HG03196 (cell line): ENCODE measurements at regions not wholly inside any gene's neighbourhood (a gene's known extent, or its start where the extent isn't known, plus 50 kb on each side); places are given as distances from the start of the nearest gene placed in this dataset.

Experiments
- ATAC-seq: cut with Tn5 transposase; IDR thresholded peaks from one replicate; pipeline ENCODE4 v1.9.1; 2021; ENCODE audit not compliant: unreplicated experiment

DNA sequence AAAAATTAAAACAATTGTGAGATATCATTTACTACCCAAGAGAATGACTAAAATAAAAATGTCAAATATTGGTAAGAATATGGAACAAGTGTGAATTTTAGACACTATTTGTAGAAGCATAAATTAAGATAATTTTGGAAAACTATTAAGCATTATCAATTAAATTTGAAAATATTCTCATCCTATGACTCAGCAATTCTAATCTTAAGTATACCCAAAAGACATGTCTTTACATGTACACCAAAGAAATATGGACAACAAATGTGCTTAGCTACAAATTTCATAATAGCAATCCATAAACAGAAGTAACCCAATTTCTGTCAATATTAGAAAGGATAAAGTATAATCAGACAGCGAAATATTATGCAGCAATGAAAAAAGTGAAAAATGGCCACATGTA, 1032.2 kb upstream of the SEMA6D start:
- ATAC-seq: no peak

DNA sequence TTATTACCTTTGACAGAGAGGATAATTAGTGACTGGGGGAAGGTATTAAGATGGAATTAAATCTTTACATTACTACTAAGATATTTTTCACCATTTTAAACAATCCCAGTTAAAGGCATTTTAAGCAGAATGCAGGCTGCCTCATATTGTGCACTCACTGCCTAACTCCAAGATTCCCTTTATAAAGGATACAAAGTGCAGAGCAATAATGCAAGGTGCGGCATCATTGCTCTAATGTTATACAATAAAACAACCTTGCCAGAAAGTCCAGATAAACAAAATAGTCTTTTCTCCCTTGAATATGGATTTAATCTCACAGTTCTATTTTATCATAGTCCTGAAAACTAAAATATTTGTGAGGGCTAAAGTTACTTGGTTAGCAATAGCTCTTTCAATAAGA, 1031.6 kb upstream of the SEMA6D start:
- no peak for ATAC-seq

DNA sequence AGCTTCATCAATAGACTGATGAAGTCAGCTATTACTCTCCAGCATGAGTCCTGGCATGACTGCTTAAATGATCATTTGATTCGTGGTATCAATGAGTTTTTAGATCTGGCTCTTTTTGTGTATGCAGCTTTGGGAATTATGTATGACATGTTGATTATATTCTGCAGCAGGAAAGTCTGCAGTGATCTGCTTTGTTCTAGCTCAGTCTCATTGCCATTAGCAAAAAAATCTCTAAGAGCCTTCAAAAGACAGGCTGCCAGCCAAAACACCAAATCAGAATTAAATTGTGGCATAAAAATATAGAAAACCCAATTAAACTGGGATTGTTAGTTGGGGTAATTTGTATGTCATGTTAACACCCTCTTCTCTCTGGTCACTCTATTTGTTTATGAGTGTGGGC, 1021.0 kb upstream of the SEMA6D start:
- no peak for ATAC-seq

DNA sequence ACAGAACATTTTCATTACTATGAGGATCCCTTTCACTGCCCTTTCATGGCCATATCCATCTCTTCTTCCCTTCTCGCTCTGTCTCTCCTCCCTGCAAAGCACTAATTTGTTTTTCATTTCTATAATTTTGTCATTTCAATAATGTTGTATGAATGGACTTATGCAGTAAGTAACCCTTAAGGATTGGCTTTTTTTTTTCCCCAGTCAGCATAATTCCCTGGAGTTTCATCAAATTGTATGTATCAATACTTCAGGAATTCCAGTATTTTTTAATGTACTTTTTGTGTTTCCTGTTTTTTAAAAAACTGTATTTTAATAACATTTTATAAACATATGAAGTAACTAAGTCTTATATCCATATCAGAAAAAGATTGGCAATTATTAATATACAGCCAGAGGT, 1016.0 kb upstream of the SEMA6D start:
- ATAC-seq: no peak

DNA sequence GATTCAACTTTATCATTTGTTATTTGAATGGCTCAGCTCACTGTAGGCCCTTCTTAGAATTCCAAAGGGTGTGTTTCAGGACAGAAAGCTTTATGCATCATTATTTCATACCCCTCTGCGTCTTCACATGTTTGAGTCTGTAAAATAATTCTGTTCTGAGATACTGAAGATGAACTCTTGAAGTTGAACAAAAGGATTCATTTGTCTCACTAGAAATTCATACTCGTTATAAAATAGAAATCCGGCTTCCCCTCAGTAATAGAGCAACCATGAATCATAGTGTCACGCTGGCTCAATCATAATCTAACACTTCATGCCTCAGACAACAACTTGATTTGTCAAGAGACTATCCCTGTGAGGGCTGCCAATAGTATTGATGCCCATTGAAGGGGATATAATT, 1015.4 kb upstream of the SEMA6D start:
- no peak for ATAC-seq

DNA sequence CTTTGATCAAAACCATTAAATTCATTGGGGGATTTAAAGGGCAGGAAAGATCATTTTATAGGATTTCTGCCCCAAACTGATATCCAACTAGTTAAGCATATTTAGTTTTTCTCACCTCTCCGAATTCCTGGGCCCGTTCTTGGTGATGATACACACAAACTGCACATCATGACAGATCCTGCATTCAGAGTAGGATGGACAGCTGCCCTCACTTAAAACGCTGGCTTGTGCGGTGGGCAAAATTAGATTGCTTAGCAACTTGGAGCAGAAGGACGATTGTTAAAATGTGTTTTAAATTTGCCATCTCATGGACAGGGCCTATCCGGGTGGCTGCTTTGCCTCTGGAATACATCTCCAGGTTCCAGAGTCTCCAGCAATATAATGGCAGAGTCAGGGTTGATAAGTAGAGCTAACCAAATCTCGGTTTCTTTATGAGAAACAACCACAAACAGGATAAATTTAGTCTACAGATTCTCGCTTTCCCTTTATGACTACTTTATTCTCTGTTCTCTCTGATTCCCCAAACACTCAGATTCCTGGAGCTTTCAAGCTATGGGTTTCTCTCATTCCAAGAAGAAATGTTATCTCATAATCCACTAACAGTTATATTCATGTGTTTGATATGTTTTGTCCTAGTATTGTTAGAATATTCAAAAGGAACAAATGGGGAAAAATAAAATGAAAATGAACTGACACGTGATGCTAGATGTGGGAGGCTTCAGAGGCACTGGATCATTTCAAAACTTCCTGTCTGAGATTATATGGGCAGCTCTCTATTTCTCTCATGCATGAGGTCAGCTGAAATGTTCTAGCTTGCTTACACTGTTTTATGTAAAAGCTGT, 1014.1 kb upstream of the SEMA6D start:
- ATAC-seq: no peak

DNA sequence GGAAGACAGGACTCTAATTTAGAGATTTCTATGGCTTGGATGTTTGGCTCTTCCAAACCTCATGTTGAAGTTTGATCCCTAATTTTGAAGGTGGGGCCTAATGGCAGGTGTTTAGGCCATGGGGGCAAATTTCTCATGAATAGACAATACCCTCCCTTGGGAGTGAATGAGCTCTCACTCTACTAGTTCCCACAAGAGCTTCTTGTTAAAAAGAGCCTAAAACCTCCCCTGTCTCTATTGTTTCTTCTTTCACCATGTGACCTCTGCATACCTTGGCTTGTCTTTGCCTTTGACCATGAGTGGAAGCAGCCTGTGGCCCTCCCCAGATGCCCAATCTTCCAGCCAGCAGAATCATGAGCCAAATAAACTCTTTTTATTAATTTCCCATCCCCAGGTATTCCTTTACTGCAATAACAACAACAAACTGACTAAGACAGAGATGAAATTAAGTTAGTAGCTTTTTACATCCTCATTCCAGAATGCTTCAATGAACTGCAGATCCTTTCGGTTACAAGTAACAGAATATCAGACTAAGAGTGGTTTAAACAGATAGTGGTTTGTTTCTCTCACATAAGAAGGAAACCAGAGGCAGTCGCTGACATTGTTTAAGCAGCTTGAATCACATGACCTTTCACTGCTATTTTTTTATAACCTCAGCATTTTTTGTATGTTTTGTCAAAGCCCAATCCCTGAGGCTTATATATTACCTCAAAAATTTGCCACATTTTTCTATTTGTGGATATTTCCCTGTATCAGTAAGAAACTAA, 1013.3 kb upstream of the SEMA6D start:
- no peak for ATAC-seq

DNA sequence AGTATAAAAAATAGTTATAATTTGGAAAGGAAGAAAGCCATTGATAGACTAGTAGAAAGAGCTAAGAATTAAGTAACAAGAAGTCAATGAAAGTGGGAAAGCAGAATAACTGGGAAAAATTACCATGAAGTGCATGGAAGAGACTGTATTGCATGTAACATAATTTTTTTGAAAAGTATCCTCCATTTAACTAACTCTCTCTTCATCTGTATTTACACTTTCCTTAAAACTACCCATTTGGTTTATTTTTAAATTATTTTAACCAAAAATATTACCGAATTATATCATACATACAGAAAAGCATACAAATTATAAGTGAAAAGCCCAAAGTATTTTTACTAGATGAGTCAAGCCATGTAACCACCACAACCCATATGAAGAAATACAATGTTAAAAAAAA, 1009.9 kb upstream of the SEMA6D start:
- ATAC-seq: no peak

DNA sequence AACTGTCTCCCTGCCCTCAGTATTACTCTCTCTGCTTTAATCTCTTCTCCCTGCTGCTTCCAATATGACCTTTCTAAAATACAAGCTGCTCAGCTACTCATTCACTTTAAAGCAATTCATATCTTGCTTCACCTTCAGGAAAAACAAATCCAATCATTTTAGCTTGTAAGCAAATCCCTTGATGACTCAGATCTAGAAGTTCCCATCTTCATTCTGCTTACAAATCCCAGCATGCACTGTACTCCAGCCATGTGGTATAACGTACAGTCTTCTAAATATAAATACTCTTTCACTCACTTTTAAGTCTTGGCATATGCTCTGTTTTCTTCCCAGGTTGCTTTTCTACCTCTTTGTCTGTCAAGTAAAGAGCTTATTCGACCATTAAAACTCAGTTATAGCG, 1009.1 kb upstream of the SEMA6D start:
- no peak for ATAC-seq

DNA sequence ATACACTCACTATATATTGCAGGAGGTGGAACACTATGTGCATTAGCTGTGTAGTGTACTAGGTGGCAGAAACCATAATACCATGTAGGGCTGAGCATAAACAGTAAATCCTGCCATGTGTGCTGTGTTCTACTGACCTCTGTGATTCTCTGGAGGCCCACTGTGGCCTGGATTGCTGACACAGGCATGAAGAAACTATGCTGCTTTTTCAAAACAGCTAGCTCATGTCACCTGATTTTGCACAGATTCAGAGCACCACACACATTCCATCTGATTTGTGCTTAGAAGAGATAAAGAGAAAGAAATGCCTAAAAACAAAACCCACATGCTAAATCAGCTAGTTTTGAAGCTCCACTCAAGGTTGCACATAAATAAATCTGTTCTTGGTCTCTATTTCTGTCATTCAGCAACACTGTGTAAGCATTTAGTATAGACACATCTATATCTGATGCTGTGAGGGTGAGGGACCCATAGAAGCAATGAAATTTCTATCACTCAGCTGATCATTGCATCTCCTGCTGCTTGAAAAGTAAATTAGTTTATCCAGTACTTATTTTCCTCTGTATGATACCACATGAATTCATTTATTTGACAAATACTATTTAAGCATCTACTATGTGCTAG, 1007.7 kb upstream of the SEMA6D start:
- ATAC-seq: no peak

DNA sequence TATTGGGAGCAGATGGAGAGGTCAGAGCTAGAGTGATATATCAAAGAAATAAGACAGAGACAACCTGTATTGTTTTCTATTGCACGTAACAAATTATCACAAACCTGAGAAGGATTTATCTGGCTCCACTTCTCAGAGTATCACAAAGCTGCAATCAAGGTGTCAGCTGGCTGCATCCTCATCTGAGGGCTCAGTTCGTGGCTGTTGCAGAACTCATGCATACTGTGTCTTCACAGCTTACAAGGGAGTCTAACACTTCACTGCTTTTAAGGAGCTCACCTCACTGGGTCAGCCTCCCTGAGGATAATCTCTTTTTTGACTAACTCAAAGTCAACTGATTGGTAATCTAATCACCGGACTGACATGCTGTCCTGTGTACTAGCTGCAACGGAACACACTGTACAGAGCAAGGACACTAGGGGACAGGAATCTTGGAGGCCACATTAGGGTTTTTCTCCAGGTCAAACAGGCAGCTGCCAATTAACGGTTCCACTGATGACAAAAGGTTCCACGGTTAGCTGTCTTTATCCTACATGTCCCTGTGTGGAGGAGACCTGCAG, 1006.8 kb upstream of the SEMA6D start:
- ATAC-seq: no peak

DNA sequence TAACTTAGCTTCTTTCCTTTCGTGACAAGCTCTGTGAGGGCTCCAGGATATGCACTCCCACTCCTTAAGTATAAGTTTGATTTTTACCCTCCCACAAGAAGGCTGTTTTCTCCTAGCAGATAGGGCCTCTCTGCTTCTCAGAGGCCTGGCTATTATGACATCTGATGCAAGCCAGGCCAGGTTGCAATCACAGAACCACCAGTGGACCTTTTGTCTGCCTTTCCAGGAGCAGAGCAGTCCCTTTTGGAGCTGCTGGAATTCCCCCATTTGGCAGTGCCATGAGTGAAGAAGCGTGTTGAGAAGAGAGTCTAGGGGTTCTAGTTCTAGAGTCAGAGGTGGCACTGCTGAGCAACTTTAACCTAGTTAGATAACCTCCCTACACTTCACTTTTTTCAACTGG, 1004.3 kb upstream of the SEMA6D start:
- no peak for ATAC-seq

DNA sequence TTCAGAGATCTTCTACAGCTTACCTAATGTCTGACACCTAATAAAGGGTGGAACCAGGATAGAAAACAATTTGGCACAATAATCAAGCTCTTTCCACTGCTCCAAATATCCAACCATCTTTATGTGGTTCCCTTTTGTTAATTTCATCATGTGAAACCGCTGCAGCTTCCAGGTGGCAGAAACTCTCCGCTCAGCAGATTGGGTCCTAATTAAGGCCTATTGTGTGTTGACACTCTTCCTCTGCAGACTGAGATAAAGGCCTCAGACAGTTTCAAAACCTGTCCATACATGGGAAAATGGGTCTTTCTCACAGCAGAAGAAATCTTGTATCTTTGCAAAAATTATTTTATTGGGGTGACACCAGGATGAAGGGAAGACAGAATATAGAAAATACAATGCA, 1002.4 kb upstream of the SEMA6D start:
- ATAC-seq: no peak

DNA sequence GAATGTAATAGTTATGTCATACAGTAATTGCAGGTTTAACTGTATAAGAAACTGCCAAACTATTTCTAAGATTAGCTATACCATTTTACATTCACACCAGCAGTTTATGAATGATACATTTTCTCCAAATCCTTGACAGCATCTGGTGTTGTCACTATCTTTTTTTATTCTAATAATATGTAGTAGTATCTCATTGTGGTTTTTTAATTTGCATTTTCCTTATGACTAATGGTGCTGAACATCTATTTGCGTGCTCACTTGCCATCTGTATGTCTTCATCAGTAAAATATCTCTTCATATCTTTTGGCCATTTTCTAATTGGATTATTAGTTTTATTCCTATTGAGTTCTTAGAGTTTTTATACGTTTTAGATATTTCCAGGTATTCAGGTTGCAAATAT, 994.0 kb upstream of the SEMA6D start:
- ATAC-seq: no peak

DNA sequence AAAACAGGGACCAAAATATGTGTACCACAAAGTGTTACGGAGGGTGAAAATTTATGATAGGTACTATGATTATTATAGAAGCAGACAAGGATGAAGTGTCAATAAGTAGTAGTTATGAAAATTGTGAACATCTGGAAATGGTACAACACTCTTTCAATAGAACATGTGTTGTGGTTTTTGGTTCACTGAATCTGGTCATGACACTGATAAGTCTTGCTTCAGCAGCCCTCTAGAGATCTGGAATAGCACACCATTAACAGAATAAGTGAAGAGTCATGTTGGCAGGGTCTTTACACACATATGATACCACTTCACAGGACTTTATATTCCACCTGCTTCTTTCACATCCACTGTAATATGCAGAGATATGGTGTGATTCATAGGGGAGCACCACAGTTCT, 985.2 kb upstream of the SEMA6D start:
- ATAC-seq: no peak

DNA sequence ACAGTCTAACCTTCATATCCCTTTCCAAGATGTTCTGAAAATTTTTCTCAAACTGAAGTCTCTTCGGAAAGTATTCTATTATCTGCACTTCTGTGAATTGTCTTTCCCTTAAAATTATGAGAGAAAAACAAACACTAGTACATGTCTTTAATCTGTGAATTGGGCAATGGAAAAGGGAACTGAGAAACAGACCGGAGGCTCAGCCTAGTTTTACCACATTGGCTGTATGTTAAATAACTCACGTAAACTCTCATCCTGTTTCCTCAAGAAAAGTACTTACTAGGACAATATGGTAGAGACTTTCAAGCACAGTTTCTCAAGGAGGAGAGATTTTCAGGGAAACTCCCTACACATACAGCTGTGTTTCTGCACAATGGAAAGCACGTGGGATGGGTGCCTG, 982.2 kb upstream of the SEMA6D start:
- ATAC-seq: no peak

DNA sequence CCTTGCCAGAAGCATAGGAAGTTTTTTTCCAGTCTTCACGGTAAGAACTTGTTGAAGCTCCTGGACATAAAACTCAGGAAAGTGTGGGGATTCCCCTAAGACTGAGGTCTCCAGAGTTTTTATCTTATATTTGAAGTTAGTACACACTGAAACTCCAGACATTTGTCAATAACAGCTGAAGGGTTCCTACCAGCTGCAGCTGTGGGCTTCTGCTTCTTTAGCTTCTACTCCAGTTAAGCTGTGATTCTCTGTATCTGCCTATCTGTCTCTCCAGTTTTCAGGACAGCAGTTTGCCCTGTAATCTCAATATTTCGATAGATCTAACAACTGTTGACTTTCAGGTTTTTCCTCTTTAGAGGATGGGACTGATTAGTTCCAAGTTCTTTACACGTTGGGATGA, 966.0 kb upstream of the SEMA6D start:
- no peak for ATAC-seq

DNA sequence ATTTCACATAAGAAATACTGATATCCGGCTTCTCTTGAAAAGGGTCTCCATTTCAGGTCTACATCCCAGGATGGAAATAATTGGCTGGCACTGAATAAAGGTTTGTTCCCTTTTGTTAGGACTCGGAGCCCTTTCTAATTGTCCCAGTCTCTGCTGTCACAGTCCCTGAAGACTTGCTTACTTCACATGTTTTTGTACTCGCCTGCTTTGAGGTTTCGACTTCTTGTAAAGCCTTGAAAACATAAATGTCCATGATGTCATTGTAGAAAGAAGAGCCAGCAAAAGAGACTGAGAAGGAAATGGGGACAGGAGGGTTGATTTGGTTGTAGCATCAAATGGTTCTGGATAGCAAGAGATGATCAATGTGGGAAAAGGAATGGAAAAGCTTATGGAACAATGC, 963.4 kb upstream of the SEMA6D start:
- ATAC-seq: no peak

DNA sequence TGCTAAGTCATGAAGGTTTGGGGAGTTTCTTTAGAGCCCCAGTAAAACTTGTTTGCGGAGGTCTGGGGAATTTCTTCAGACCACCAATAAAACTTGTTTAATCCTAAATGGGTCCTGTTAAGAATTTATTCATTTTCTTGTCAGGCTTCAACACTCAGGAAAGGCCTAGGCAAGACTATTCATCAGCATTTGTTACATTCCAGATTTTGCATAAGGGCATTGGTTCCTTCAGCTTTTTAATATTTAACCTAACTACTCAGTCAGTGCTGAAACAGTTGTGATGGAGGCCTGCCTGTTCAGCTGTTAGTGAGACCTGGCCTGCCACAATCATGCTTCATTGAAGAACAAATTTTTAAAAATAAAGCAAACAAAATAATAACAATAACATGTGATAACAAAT, 954.2 kb upstream of the SEMA6D start:
- no peak for ATAC-seq

DNA sequence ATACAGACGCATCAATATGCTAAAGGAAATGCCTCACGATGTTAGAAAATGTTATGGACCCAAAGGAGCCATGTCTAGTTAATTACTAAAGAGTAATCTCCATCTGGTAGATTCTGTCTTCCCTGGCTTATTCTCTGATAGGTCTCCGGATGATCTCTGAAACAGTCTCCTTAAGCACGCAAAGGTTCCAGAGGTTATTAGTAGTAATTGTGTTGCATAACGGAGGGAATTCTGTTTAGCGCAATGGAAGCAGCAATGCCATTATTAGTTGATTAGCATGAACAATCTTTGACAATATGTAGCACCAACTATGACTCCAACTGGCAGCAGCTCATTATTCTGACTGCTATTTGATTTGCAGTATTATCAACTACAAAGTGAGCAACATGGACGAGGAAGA, 952.5 kb upstream of the SEMA6D start:
- no peak for ATAC-seq

DNA sequence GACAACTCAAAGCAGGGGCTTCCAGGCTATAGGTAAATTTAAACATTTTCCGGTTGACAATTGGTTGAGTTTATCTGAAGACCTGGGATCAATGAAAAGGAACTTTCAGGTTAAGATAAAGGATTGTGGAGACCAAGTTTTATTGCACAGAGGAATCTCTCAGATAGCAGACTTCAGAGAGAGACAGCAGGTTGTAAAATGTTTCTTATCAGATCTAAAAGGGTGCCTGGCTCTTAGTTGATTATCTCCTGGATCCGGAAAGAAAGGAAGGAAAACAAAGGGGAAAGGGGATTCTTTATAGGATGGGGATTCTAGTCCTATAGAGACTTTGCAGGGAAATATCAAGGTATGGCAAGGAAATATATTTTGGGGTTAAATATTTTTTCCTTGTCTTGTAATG, 951.3 kb upstream of the SEMA6D start:
- ATAC-seq: no peak

DNA sequence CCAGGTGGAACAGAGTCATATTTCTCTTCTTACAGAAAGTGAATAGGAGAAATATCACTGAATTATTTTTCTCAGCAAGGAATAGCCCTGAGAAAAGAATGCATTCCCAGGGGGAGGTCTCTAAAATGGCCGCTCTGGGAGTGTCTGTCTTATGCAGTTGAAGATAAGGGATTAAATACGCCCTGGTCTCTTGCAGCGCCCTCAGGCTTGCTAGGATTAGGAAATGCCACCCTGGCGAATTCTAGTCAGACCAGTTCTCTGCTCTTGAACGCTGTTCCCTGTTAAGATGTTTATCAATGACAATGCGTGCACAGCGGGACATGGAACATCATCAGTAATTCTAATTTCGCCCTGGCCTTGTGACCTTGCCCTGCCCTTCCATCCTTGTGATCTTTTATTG, 949.0 kb upstream of the SEMA6D start:
- no peak for ATAC-seq
